IPS DF 4.7 (cell line): ENCODE measurements at regions not wholly inside any gene's neighbourhood (a gene's known extent, or its start where the extent isn't known, plus 50 kb on each side); places are given as distances from the start of the nearest gene placed in this dataset.
A peak's percentile ranks its signal among the peaks of the same experiment; 100 is the strongest.
"Not testable (repeated sequence)": the region's sequence is repeated elsewhere in the genome, so short reads cannot be mapped to it uniquely, and the experiment has no call there.

Experiments
- DNase-seq: peaks from one replicate; pipeline ENCODE4 v3.0.0-alpha.2; 2013; ENCODE audit warnings: low spot score; ENCODE audit errors: extremely low read depth

DNA sequence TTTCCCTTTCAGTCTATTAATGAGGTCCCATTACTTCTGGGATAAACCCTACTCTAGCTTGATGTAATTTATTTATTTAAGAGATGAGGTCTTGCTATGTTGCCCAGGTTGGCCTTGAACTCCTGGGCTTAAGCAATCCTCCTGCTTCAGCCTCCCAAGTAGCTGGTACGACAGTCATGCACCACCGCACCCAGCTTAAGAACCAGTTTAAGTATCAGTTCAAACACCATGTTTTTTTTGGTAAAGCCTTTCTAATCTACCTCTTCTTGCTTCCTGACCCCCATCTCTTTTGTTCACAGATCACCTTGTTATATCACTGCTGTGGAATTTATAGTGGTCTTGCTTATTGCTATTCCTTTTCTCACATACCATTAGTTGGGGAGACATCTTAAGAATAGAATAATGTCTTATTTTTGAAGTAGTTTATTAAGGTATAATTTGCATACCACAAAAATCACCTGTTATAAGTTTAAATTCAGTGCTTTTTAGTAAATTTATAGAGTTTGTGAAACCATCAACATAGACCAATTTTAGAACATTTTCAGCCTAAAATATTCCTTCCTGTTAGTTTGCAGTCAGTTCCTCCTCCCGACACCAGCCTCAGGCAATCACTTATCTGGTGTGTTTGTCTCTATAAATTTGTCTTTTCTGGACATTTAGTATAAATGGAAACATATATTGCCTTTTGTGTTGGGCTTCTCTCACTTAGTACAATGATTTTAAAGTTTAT, 257.9 kb downstream of the PDCD6IP start:
- no peak for DNase-seq

DNA sequence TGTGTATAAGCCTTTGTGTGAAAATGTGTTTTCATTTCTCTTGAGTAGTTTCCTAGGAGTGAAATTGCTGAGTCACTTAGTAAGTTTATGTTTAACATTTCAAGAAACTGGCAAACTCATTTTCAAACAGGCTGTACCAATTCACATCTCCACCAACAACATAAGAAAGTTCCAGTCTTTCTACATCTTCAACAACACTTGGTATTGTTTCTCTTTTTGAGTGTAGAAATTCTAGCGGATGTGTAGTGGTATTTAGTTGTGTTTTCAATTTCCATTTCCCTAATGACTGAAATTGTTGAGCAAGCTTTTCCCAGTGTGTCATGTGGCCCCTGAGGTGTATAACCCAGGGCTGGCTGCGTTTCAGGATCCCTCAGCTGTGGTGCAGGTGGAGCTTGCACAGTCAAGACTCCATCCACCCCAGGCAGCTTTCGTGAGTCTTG, 258.5 kb downstream of the PDCD6IP start:
- no peak for DNase-seq

DNA sequence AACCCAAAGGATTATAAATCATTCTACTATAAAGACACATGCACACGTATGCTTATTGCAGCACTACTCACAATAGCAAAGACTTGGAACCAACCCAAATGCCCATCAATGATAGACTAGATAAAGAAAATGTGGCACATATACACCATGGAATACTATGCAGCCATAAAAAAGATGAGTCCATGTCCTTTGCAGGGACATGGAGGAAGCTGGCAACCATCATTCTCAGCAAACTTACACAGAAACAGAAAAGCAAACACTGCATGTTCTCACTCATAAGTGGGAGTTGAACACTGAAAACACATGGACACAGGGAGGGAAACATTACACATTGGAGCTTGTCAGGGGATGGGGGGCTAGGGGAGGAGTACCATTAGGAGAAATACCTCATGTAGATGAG, 262.6 kb downstream of the PDCD6IP start:
- DNase-seq: not testable (repeated sequence)

DNA sequence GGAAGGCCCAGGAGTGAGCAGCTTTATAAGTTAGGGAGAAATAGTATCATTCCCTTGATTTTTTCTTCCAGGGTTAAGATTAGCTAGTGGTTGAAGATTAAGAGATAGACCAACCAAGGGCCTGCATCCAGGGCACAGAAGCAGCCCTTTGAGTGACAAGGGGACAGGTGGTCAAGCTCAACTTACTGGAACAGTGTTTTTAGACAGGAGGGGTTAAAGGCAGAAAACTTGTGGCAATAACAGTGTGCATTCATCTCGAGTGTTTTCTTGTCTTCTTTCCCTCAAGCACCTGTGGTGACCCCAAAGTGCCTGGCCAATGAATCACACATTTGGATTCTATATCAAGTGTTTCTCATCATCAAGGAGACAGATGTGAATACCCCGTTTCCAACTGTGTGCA, 267.5 kb downstream of the PDCD6IP start:
- no peak for DNase-seq

DNA sequence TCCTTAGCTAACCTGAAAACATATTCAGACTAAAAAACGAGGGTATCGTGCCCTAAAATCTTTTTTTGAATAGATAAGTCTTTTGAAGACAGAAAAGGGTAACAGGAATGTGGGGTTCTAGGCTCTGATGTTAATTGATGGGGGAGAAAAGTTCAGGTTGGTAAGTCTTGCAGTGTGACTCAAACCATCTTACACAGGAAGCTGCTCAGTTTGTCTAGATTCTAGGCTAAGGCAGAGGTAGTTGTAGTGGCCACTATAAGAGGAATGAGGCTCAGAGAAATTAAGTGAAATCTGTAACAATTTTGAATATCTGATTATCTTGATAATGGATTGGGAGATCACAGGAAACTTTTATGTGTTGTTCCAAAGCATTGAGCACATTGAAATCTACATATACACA, 267.9 kb downstream of the PDCD6IP start:
- DNase-seq: no peak

GRCh38 chr3:34066999-34067398, 268.6 kb downstream of the PDCD6IP start:
- DNase-seq: no peak

DNA sequence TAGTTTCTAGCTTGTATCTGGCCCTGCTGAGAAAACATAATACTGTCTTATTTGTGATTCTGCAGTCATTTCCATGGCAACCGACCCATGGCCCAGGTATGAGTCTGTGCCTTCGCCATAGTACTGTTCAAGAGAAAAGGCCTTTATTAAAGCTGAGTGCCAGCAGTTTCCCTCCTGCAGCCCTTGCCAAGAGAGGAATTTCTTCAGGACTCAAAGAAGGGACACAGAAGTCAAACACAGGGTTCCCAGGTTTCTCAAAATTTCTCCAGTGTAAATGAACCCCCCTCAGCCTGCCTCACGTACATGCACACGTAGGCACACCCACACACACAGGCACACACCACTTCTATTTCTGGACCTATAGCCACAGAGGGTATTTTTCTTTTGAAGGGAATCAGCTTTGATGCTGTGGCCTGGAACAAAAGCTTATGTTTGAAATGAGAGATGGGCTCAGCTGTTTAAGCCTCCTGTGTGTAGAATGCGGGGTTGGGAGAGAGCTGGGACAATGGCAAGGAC, 269.2 kb downstream of the PDCD6IP start:
- DNase-seq: no peak

- DNase-seq: no peak
Observed at GRCh38 chr3:34068505-34068904, 270.1 kb downstream of the PDCD6IP start.

DNA sequence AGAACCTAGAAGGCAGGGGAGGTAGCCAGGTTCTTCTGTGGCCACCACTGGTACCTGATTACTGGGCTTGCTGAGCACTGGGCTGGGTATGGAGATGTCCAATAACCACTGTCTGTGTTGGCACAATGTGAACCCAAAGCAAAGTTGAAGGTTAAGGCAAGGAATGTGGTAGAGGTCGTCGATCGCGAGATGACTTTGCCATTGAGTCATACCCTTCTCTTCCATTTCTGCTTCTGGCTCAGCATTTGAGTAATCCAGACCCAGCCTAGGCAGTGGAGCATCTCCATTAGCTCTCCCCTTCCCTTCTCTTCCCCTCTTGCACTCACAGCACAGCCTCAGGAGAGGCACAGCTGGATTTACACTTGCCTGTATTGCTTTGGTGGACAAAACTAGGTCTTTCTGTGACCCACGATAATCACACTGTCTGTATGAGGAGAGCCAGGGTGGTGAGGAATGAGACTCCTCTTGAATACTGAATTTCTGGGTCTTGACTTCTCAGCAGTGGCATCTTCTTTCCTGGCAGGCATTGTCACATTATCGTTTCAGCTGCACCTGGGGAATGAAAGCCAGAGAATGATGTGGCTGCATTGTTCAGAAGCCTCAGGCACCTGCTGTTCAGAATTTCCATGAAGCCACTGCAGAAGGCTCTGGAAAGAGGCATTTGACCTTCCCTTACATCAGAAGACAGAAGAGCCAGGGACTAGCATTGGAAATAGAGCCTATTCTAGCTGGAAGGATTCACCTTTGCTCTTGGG, 272.6 kb downstream of the PDCD6IP start:
- DNase-seq: no peak

DNA sequence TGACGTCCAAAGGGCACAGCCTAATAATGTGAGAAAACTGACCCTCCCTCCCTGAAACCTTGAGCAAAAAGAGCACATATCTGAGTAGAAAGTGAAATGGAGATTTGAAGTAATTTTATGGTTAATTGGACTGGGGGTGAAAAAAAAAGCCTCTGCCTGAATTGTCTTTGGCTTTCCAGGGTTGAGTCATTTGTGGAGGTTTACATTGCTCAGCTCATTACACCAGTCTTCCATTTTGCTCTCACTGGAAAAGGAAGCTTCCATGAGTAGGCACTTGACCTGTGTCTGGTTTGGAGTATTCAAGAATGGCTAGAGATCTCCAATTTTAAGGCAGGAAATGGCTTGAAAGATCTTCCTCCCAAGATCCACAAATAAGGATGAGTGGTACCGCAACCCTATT, 273.9 kb downstream of the PDCD6IP start:
- no peak for DNase-seq

DNA sequence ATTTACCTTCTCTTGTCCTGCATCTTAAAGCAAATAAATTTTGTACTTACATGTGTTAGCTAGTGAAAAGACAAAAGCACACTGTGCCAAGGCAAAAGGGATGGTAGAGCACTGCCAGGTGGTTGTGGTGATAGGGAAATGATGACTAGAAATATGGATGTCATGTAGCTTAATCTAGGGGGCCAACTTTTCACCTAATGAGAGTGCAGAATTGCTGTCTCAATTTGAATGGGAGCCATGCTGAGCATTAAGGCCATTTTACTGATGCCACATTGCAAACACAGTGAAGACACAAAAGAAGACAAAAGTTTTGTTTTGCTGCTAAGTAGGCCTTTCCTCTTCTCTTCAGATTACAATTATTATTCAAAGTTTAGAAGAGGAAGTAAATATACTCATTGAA, 274.7 kb downstream of the PDCD6IP start:
- no peak for DNase-seq

GRCh38 chr3:34073961-34074360, 275.5 kb downstream of the PDCD6IP start:
- no peak for DNase-seq

GRCh38 chr3:34075975-34076374, 277.5 kb downstream of the PDCD6IP start:
- no peak for DNase-seq

DNA sequence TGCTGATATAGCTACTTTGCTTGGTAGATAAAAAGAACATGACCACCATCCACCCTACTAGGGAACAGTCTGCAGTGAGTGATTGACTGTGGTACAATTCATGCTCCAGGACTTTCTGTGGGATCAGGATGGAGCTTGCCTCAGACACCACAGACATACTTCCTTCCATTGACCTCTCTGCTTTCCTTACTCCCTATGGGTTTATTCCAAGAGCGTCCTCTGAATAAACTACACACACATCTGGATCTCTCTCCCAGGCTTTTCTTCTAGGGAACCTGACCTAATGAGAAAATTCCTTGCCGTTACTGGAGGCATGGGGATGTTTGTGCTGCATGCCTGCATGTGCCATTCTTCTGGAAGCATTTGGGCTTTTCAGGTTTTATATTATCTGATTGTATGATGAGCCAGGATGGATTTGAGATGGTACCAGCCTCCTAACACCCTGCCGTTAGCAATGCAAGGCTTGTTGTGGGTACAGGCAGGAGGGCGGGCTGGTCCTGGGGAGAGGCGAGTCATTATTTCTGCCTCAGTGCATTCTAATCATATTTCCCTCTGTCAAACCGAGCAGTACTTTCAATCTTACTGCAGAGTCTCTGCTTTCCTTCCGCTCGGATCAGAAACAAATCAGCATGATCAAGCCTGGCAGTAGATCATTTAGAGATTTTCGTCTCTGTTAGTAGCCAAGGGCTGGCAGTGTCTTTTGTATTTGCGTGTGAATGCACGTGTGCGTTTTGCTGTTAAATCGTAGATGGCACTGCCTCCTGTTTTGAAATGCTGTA, 279.2 kb downstream of the PDCD6IP start:
- no peak for DNase-seq

- DNase-seq: no peak
Observed at GRCh38 chr3:34078418-34078817, 280.0 kb downstream of the PDCD6IP start.

- DNase-seq: not testable (repeated sequence)
Observed at GRCh38 chr3:34079849-34080248, 281.4 kb downstream of the PDCD6IP start.

DNA sequence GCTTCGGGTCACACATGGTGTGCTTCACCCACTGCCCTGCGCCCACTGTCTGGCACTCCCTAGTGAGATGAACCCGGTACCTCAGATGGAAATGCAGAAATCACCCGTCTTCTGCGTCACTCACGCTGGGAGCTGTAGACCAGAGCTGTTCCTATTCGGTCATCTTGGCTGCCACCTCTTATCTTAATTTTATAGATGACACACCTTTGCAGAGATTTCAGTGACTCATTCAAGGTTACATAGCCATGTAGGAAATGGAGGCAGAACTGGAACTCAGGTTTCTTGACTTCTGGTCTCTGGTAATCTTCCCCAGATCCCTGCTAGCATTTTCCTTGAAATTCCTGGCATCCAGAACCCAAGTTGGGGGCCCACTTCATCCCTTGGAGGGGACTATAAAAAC, 291.9 kb downstream of the PDCD6IP start:
- not testable (repeated sequence) for DNase-seq

- DNase-seq: no peak
Observed at GRCh38 chr3:34090876-34091275, 292.4 kb downstream of the PDCD6IP start.

DNA sequence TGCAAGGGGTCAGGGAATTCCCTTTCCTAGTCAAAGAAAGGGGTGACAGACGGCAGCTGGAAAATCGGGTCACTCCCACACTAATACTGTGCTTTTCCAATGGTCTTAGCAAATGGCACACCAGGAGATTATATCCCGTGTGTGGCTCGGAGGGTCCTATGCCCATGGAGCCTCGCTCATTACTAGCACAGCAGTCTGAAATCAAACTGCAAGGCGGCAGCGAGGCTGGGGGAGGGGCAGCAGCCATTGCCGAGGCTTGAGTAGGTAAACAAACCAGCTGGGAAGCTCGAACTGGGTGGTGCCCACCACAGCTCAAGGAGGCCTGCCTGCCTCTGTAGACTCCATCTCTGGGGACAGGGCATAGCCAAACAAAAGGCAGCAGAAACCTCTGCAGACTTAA, 295.9 kb downstream of the PDCD6IP start:
- not testable (repeated sequence) for DNase-seq

GRCh38 chr3:34102288-34102687, 303.9 kb downstream of the PDCD6IP start:
- no peak for DNase-seq

DNA sequence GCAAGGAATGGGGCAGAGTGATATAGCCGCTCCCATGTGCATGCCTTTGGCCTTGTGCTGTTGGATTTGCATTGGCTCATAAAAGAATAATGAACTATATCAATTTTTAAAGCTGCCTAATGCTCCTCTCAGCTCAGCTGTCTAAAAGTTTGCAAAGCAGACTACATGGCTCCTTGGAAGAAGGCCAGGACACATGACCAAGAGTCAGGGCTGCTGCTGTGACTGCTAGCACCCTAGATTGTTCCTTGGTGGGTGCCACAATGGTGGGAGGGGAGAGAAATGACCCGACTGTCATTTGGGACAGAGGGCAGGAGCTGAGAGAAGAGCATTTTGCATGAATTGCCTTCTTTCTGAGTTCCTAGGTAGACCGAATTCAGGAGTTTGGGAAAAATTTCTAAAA, 307.9 kb downstream of the PDCD6IP start:
- no peak for DNase-seq

GRCh38 chr3:34106879-34107278, 308.4 kb downstream of the PDCD6IP start:
- DNase-seq: peak; percentile 53
